ENCODE measurements at regions not wholly inside any gene's neighbourhood (a gene's known extent, or its start where the extent isn't known, plus 50 kb on each side); places are given as distances from the start of the nearest gene placed in this dataset.

DNA sequence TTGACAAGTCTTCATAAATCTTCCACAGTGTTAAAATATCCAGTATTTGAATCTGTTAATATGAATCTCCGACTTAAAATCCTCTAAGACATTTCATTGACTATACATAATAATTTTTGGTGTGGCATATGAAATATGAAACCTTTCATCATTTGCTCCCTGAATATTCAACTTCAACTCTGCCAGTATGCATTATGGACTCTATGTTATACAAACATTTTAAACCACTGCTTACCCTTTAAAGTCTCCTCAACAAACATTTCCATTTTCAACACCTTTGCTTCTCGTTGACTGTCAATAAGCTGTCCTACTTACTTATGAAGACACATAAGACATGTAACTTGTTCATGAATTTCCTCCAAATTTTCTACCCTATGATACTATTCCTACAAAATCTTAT is 579.4 kb upstream of the SLITRK6 start:
- TF ChIP-seq POLR2AphosphoS5 (IDR thresholded peaks at IDR 0.05; ENCODE audit: borderline replicate concordance, low read depth, low read length) (no peak), EZH2 (IDR thresholded peaks at IDR 0.05) (no peak)

Data from SK-N-MC (cell line).